Gastroesophageal sphincter (tissue), 2 donors: ENCODE measurements at regions not wholly inside any gene's neighbourhood (a gene's known extent, or its start where the extent isn't known, plus 50 kb on each side); places are given as distances from the start of the nearest gene placed in this dataset.

Experiments used
- EP300 ChIP-seq: sonication (generic); formaldehyde crosslinking; IDR thresholded peaks from one replicate; pipeline ENCODE4 v1.6.1; 2017; ENCODE audit warnings: antibody characterized with exemption, mild to moderate bottlenecking
- POLR2A ChIP-seq, 2 donors: fragments of 450-650 bp; IDR thresholded peaks; one replicate each; pipeline ENCODE4 v1.6.1; 2017; ENCODE audit warnings: antibody characterized with exemption in 2 of 2, mild to moderate bottlenecking in 2 of 2, moderate library complexity in 1 of 2
- POLR2AphosphoS5 ChIP-seq: sonication (generic); formaldehyde crosslinking; IDR thresholded peaks from one replicate; pipeline ENCODE4 v1.6.1; 2017; ENCODE audit warnings: antibody characterized with exemption

GRCh38 chr9:105118636-105119035, 125.8 kb upstream of the SLC44A1 start:
- TF ChIP-seq POLR2AphosphoS5, result no peak
- no peak for TF ChIP-seq POLR2A (IDR thresholded peaks at IDR 0.05)
- no peak for TF ChIP-seq EP300
